IPS-18a (cell line): ENCODE measurements at regions not wholly inside any gene's neighbourhood (a gene's known extent, or its start where the extent isn't known, plus 50 kb on each side); places are given as distances from the start of the nearest gene placed in this dataset.

Experiments used
- H3K27ac ChIP-seq: one replicate; pipeline ENCODE4 v1.5.1; 2013; ENCODE audit warnings: low read length
- H3K27me3 ChIP-seq: one replicate; pipeline ENCODE4 v1.6.1; 2013; ENCODE audit warnings: mild to moderate bottlenecking, low read length; ENCODE audit not compliant: control insufficient read depth, insufficient read depth
- H3K36me3 ChIP-seq: one replicate; pipeline ENCODE4 v1.6.1; 2013; ENCODE audit warnings: low read depth, low read length; ENCODE audit not compliant: control insufficient read depth
- H3K4me1 ChIP-seq: one replicate; pipeline ENCODE4 v1.6.1; 2013; ENCODE audit warnings: low read depth, low read length; ENCODE audit not compliant: control insufficient read depth
- H3K4me3 ChIP-seq: one replicate; pipeline ENCODE4 v1.5.1; 2013; ENCODE audit warnings: low read length
- H3K9ac ChIP-seq: one replicate; pipeline ENCODE4 v1.6.1; 2013; ENCODE audit warnings: mild to moderate bottlenecking, low read length, moderate library complexity
- H3K9me3 ChIP-seq: one replicate; pipeline ENCODE4 v1.6.1; 2013; ENCODE audit warnings: low read depth, low read length; ENCODE audit not compliant: control insufficient read depth

GRCh38 chr6:102344769-102345168, 951.3 kb downstream of the GRIK2 start:
- Histone ChIP-seq H3K4me3 (no peak overlapping the region), H3K4me1 (no peaks in the 10 kb centered on the region), H3K9me3 (no peaks in the 10 kb centered on the region), H3K27me3 (no peaks in the 10 kb centered on the region), H3K27ac (no peak overlapping the region), H3K9ac (no peak overlapping the region), H3K36me3 (no peaks in the 10 kb centered on the region)

GRCh38 chr6:102340311-102340710, 946.8 kb downstream of the GRIK2 start:
- Histone ChIP-seq H3K4me3 (no peak overlapping the region), H3K36me3 (no peaks in the 10 kb centered on the region), H3K9ac (no peak overlapping the region), H3K27me3 (no peaks in the 10 kb centered on the region), H3K4me1 (no peaks in the 10 kb centered on the region), H3K9me3 (no peaks in the 10 kb centered on the region), H3K27ac (no peak overlapping the region)

GRCh38 chr6:102333736-102334135, 940.2 kb downstream of the GRIK2 start:
- no peaks in the 10 kb centered on the region for H3K4me1 ChIP-seq
- no peak overlapping the region for H3K4me3 ChIP-seq
- no peaks in the 10 kb centered on the region for H3K9me3 ChIP-seq
- H3K36me3 ChIP-seq = no peaks in the 10 kb centered on the region
- no peak overlapping the region for H3K9ac ChIP-seq
- H3K27ac ChIP-seq = no peak overlapping the region
- H3K27me3 ChIP-seq = no peaks in the 10 kb centered on the region

- H3K27me3 ChIP-seq = no peaks in the 10 kb centered on the region
- H3K36me3 ChIP-seq = no peaks in the 10 kb centered on the region
- H3K27ac ChIP-seq = no peak overlapping the region
- no peak overlapping the region for H3K4me3 ChIP-seq
- no peaks in the 10 kb centered on the region for H3K9me3 ChIP-seq
- H3K4me1 ChIP-seq = no peaks in the 10 kb centered on the region
- H3K9ac ChIP-seq = no peak overlapping the region
Observed at GRCh38 chr6:102327697-102328225, 934.3 kb downstream of the GRIK2 start.

- Histone ChIP-seq H3K36me3 (no peaks in the 10 kb centered on the region), H3K9me3 (no peaks in the 10 kb centered on the region), H3K9ac (no peak overlapping the region), H3K4me1 (no peaks in the 10 kb centered on the region), H3K27ac (no peak overlapping the region), H3K27me3 (no peaks in the 10 kb centered on the region), H3K4me3 (no peak overlapping the region)
Observed at GRCh38 chr6:102313699-102314098, 920.2 kb downstream of the GRIK2 start.

GRCh38 chr6:102309700-102310099, 916.2 kb downstream of the GRIK2 start:
- Histone ChIP-seq H3K4me1 (no peaks in the 10 kb centered on the region), H3K9me3 (peaks cover 3% of the 10 kb centered on the region), H3K9ac (no peak overlapping the region), H3K27me3 (no peaks in the 10 kb centered on the region), H3K27ac (no peak overlapping the region), H3K4me3 (no peak overlapping the region), H3K36me3 (no peaks in the 10 kb centered on the region)

- H3K9ac ChIP-seq = no peak overlapping the region
Observed at GRCh38 chr6:102300350-102300749, 906.8 kb downstream of the GRIK2 start.

GRCh38 chr6:102298051-102298450, 904.5 kb downstream of the GRIK2 start:
- Histone ChIP-seq H3K36me3 (no peaks in the 10 kb centered on the region), H3K4me3 (no peak overlapping the region), H3K4me1 (no peaks in the 10 kb centered on the region), H3K27ac (no peak overlapping the region), H3K27me3 (no peaks in the 10 kb centered on the region), H3K9me3 (no peaks in the 10 kb centered on the region), H3K9ac (no peak overlapping the region)

More at GRCh38 chr6:102300350-102300749, 906.8 kb downstream of the GRIK2 start:
- Histone ChIP-seq H3K27me3 (no peaks in the 10 kb centered on the region), H3K9me3 (no peaks in the 10 kb centered on the region), H3K27ac (no peak overlapping the region), H3K36me3 (no peaks in the 10 kb centered on the region), H3K4me1 (no peaks in the 10 kb centered on the region), H3K4me3 (no peak overlapping the region)
